HG02981 (cell line): ENCODE measurements at regions not wholly inside any gene's neighbourhood (a gene's known extent, or its start where the extent isn't known, plus 50 kb on each side); places are given as distances from the start of the nearest gene placed in this dataset.
"Not testable (repeated sequence)": the region's sequence is repeated elsewhere in the genome, so short reads cannot be mapped to it uniquely, and the experiment has no call there.

Experiments used
- ATAC-seq: cut with Tn5 transposase; IDR thresholded peaks from one replicate; pipeline ENCODE4 v1.9.1; 2021; ENCODE audit warnings: mild to moderate bottlenecking, moderate library complexity; ENCODE audit not compliant: unreplicated experiment

DNA sequence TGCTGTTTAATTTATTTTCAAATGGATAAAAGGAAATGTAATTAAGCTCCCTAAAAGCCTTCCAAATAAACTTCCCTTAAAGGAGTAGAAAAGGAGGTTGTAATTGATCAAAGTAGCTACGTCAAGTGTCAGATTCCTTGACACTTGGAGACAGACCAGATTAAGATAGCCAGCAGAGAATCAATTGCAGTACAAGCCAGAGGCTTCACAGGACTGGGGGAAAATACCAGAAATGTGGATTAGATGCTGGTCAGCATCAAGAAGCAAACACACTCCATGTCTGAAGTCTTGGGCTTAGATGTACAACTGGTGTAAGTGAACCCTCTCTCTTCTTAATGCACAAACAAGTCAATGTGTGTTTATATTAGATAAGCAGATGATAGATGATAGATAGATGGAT lies 184.9 kb upstream of the TAS2R1 start:
- no peak for ATAC-seq

DNA sequence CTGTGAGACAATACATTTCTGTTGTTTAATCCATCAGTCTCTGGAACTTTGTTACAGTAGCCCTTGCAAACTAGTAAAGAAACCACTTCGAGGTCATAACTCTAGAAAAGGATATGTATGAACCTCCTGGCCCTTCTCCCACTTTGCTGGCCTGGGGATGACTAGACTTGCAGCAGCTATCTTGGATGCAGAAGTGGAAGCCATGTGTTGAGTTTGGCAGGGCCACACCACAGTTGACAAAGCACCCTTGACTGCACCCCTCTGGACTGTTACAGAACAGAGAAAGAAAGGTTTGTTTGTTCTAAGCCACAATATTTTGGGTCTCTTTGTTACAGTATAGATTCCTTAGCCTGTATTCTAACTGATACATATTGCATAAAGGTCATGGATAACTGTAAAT lies 183.2 kb upstream of the TAS2R1 start:
- no peak for ATAC-seq

DNA sequence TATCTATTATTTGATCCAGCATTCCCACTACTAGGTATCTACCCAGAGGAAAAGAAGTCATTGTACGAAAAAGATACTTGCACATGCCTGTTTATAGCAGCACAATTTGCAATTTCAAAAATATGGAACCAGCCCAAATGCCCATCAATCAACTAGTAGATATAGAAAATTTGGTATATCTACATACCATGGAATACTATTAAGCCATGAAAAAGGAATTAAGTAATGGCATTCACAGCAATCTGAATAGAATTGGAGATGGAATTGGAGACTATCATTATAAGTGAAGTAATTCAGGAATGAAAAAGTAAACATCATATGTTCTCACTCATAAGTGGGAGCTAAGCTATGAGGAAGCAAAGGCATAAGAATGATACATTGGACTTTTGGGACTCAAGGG lies 177.2 kb upstream of the TAS2R1 start:
- ATAC-seq: not testable (repeated sequence)

DNA sequence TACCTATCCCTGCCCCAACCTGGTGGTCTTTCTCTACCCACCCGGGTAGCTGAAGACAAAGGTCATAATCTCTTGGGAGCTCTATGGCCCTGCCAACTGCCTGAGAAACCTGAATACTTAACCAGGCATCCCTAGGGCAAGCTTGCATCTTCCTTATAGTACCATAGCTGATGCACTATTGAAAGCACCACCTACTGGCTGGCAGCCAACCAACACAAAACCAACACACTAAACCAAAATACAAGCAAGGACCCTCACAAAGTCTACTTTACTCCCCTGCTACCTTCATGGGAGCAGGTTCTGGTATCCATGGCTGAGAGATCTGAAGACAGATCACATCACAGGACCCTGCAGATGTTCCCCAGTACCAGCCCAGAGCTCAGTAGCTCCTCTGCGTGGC lies 171.8 kb upstream of the TAS2R1 start:
- no peak for ATAC-seq

DNA sequence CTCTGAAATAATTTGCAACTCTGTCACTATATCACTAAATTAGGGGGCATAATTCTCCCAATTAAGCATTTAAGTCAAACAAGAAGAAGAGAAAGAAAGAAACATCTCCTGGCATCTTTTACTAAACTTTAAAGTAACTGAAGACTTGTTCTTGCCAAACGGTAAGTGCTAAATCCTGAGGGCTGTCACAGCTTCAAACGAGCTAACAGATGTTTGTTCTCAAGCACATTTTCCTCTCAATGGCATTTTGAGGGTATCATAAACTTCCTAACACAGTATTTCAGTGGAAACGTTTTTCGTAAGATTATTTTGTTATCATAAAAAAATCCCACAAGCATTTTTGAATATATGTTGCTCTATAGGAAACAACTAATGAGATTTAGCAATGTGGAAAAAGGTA lies 169.5 kb upstream of the TAS2R1 start:
- ATAC-seq: no peak

DNA sequence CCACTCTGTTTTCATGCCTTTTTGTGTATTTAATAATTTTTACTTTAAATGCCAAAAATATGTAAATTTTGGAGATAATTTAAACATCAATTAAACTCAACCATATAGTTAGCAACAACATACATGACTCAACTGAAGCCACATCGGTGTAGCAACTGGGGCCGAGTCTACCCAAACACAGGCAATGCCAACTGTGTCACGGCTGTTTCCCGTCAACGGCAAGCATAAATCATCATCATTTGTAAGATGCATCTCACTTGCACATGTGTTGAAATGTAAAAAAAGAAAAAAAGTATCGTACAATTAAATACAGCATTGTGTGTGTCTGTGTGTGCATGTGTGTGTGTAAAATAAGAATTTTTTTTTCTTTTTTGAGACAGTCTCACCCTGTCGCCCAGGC lies 160.1 kb upstream of the TAS2R1 start:
- ATAC-seq: no peak

DNA sequence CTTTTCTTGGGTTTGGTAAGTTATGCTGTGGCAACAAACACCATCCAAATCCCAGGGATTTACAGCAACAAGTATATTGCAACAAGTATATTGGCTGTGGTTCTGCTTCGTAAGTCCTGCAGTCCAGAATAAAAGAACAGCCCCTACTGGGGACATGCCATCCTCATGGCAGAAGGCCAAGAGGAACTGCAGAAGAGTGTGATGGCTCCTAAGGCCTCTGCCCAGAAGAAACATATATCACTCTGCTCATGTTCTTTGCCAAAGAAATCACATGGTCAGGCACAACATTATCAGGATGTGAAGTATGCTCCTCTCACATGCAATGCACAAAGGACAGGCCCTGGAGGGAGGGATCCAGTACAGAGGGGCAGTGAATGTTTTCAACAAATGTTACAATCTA lies 159.6 kb upstream of the TAS2R1 start:
- no peak for ATAC-seq

DNA sequence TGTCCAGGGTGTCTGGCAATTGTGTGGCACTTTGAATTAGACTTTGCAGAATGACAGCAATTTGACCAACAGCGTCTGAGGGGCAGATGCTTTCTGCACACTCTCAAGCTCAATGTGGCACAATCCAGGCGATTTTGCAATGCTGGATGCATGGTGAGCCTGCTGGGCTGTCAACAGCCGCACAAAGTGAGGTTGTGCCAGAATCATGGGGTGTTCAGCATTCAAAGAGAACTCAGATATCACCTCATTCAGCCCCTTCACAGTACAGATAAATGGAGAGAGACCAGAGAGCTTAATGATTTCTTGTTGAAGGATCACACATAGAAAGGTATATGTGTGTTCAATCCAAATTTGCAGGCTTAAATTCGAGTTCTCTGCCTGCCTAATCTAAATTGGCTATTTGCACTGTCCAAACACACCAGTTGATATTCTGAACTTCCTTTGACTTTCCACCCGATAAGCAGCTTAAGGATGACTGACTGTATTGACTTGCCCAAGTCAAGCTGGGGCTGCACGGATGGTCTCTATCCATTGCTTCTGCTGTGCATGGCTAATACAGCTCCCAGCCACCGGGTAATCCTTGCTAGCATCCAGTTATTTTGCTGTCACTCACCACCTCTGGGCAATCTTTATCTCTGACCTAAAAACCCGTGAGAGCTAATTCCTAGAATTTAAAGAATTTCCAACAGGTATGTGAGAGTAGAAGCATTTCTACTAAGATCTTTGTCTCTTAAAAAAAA lies 157.9 kb upstream of the TAS2R1 start:
- no peak for ATAC-seq

DNA sequence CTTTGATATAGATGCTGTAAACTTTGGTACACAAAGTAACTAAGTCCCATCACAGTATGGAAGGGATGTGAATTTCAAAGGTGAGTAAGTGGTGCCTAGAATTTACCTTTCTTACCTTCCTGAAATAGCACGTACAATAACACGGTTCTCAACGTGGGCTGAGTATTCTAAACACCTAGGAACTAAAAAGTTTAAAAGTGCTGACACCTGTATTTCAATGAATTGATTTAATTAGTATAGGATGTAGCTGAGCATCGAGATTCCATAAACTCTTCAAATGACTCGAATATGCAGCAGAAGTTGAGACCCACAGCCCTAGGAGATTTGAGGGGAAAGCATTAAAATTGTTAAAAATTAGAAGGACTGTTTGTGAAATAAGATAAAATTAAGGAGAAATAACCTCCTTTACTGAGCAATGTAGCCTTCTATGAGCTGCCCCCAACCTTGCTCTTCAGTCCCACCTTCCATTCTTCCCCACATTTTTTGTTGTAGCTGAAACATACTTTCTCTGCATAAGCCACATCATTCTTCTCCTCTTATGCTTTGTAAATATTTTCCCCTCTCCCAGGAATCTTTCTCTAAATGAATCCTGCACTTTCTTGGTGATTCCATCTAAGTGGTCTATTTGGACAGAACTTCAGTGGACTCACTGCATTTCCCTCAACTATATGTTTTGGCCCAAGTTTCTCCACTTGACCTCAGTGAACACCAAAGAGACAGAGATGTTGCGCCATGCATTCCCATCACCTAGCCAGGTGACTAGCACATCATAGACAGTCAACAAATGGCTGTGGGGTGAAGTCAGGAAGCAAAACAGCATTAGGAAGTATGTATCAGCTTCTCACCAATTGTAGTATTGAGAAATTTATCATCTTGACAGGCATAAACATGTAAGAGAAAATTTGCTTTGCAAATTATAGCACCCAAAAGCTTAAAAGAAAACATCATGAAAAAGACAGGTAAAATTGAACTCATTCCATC lies 156.5 kb upstream of the TAS2R1 start:
- no peak for ATAC-seq

DNA sequence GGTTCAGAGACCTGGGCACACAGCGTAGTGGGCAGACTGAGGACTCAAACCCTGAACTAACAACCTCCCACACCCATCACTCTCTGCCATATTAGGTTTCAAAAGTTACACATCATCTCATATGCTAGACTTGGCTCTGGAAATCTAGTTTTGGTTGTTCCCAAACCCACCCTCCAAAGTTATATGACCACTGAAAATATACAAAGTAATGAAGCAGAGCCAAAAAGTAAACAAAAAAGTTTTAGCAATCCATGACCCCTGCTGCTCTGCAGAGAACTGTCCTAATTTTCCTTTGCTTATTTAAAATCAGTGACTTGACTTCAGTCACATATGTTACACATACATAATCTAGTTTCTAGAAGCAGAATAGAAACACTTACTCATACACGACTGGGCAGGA lies 155.6 kb upstream of the TAS2R1 start:
- ATAC-seq: no peak

DNA sequence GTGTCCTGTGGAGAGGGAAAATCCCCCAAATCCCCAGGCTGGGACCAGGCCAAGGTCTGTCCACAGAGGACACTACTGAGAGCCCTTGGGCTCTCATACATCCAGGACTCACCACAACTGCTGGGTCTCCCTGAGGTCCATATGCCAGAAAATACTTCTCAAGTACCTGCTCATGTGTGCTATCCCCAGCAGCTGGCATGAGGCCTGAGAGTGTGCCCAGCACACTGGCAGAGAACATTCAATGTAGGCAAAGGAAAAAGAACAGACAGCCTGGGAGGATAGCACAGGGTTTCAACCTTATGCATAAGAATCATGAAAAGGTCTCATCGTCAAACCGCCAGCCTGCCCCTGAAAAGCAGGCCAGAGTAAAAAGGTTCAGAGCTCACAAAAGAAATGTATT lies 154.1 kb upstream of the TAS2R1 start:
- ATAC-seq: no peak

DNA sequence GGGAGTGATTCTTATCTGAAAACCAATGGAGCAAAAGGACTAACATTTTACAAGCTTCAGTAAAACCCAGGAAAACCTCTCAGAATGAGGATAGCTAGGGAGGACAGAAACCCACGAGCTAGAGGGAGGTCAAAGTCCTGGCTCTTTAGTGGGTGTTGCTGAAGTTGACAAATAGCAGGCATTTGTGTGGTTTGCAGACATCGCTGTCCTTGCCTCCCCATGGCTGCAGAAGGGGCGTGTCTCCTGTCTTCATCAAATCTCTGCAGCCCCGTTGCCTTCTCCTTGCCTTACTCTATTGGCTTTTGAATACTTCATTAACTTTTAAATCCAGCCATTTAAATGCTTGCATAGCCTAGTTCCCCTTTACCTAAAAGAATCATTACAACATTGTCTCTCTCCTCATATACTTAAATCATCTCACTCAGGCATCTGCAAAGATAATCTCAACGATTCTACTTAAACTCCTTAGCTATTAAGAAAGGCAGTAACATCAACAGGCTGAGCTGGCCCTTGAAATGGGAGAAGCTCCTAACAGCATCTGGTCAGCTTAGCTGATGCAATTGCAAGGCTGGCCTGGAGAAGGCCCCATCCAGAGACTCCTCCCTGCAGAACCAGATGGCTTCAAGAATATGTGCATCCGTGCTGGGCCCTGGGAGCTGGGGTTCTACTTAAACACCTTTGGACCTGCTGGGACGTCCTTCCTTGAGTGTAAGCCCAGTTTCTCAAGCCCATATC lies 152.8 kb upstream of the TAS2R1 start:
- ATAC-seq: no peak

DNA sequence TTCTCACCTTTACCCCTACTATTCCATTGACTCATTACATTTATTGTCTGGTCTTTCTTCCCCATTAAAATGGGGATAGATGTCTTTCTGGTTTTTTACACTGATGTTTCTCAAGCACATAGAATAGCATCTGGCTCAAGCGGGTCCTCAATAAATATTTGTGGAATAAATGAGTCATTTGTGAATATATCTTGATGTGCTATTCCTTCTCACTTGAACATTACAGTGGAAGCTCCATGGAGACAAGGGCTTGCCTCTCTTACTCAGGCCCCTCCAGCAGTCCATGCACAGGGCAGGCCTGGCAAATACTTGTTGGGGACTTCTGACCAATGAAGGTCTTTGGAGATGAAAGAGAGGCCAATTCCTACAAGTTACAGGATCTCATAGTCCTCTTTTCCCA lies 151.7 kb upstream of the TAS2R1 start:
- ATAC-seq: no peak

DNA sequence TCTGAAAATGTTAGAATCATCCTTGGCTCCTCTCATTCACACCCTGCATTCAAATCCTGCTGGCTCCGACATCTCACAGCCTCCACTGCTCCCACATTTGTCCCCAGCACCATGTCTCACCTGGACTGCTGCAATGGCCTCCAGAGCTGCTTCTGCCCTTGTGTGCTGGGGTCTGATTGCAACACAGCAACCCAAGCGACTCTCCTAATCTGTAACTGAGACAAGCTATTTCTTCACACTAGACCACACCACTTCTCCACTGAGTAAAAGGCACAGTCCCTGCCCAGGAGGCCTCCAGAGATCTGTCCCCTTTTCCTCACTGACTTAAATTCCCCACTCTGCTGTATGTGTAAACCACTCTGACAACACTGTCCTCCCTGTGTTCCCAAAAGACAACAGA lies 151.1 kb upstream of the TAS2R1 start:
- ATAC-seq: no peak

DNA sequence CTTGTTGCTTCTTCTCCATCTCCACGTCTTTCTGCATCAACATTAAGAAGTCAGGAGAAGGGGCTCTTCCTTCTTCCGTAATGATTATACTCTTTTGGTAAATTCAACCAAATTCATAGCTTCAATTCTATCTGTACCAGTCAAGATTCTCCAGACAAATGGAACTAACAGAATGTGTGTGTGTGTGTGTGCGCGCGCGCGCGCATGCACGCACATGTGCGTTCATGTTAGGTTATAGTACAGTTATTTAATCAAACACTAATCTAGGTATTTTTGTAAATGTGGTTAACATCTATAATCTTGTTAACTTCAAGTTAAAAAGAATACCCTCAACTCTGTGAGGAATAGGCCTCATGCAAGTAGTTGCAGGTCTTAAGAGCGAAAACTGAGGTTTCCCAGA lies 150.3 kb upstream of the TAS2R1 start:
- ATAC-seq: no peak

DNA sequence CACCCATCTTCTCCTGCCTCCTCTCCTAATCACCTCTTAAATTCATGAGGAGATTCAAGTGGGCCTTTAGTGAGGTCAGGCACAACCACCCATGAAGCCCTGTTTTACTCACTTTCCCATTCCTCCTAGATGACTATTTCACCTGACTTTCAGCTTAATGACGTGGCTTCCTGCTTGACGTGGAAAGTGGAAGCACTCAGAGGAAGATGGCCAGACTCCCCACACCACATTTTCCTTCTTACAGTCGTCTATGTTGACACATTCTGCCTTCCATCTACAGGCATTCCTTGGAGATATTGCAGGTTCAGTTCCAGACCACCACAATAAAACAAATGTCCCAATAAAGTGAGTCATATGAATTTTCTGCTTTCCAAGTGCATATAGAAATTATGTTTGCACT lies 146.4 kb upstream of the TAS2R1 start:
- ATAC-seq: no peak

DNA sequence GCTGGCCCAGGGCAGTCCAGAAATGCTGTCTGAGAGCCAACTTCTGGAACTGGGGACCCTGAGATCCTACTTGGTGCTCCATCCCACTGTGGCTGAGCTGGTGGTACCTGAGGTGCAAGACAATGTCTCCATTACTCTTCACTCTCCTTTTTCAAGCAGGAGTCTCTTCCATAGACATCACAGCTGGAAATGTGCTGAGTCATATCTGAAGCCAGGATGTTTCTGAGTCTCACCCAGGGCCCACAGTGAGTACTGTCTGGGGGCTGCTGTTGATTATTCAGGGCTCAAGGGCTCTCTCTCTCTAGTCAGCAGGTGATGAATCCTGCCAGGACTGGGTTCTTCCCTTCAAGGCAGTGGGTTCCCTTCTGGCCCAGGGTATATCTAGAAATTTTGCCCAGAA lies 145.2 kb upstream of the TAS2R1 start:
- no peak for ATAC-seq

DNA sequence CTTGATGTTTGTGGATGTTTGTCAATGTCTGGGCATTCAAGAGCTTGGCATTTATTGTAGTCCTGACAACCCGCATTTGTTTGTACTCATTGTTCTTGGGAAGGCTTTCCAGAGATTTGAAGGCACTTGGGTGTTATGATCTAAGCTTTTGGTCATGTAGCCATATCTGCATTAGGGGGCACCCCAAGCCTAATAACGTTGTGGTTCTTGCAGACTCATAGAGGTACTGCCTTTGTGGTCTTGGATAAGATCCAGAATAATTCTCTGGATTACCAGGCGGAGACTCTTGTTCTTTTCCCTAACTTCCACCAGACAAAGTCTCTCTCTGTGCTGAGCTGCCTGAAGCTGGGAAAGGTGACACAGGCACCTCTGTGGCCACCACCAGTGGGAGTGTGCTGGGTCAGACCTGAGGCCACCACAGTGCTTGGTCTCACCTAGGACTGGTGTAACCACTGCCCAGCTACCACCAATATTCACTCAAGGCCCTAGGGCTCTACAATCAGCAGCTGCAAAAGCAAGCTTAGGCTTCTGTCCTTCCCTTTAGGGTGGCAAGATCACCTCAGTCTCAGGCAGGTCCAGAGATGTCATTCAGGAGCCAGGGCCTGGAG lies 144.4 kb upstream of the TAS2R1 start:
- no peak for ATAC-seq

DNA sequence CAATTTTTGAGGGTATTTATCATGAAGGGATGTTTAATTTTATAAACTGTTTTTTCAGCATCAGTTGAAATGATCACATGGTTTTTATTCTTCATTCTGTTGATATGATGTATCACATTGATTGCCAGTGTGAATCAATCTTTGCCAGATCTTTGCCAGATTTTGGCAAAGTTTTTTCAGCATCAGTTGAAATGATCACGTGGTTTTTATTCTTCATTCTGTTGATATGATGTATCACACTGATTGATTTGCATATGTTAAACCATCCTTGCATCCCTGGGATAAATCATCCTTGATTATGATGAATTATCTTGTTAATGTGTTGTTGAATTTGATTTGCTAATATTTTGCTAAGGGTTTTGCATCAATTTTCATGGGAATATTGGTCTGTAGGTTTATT lies 140.9 kb upstream of the TAS2R1 start:
- no peak for ATAC-seq

DNA sequence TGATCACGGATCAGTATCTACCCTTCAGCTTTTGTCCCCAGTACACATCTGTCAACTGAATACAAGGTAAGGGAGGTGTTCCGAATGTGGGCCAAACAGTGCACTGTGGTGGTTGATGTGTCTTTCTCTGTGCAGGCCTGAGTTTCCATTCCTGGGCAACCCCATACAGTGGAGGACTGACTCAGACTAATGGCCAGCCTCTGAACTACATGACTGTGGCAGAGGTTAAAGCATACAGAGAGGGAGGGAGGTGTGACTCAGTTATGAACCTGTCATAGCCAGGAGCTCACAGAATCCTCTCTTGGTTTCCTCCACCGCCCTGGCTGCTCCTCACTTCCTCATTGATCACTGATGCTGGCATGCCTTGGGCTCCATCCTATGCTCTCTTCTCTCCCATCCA lies 136.4 kb upstream of the TAS2R1 start:
- ATAC-seq: no peak
